MCF 10A (cell line): ENCODE measurements at regions not wholly inside any gene's neighbourhood (a gene's known extent, or its start where the extent isn't known, plus 50 kb on each side); places are given as distances from the start of the nearest gene placed in this dataset.

Experiments used
- BruUV-seq: library from RNA; stranded (reverse); fragments of 400-500 nt; replicated peaks from 2 replicates; lab custom pipeline; 2021; lab: Mats Ljungman, UMichigan
- CTCF ChIA-PET: fragments of 300-600 bp; sonication (Branson Sonifier 250); formaldehyde crosslinking; extraction: SDS; loops from one replicate; lab custom pipeline; 2021; ENCODE audit warnings: antibody characterized with exemption, inconsistent platforms; lab: Yijun Ruan, JAX
- POLR2A ChIA-PET: fragments of 300-600, 350-650 bp; sonication (Branson Sonifier 250); formaldehyde crosslinking; extraction: SDS; loops from one replicate; lab custom pipeline; 2020; ENCODE audit warnings: antibody characterized with exemption, inconsistent platforms; lab: Yijun Ruan, JAX
- DNase-seq: peaks from one replicate; pipeline ENCODE4 v3.0.0-alpha.2; 2018; ENCODE audit not compliant: unreplicated experiment
- H3K27ac Mint-ChIP-seq: one replicate; pipeline ENCODE4 v1.8.0; 2022; ENCODE audit warnings: mild to moderate bottlenecking, low read depth, mixed read lengths; ENCODE audit not compliant: unreplicated experiment
- H3K27me3 Mint-ChIP-seq: one replicate; pipeline ENCODE4 v1.8.0; 2022; ENCODE audit warnings: mixed read lengths; ENCODE audit not compliant: insufficient read depth, unreplicated experiment
- H3K36me3 Mint-ChIP-seq: one replicate; pipeline ENCODE4 v1.8.0; 2022; ENCODE audit warnings: mild to moderate bottlenecking, moderate library complexity, mixed read lengths; ENCODE audit not compliant: insufficient read depth, unreplicated experiment
- H3K4me1 Mint-ChIP-seq: one replicate; pipeline ENCODE4 v1.8.0; 2022; ENCODE audit warnings: mixed read lengths; ENCODE audit not compliant: insufficient read depth, unreplicated experiment
- H3K4me3 Mint-ChIP-seq: one replicate; pipeline ENCODE4 v1.8.0; 2022; ENCODE audit warnings: mild to moderate bottlenecking, moderate library complexity, mixed read lengths; ENCODE audit not compliant: unreplicated experiment
- H3K9me3 Mint-ChIP-seq: one replicate; pipeline ENCODE4 v1.8.0; 2022; ENCODE audit warnings: mixed read lengths; ENCODE audit not compliant: unreplicated experiment
- CTCF ChIP-seq: fragments of 200-600 bp; IDR thresholded peaks from one replicate; pipeline ENCODE4 v1.8.0; 2022; ENCODE audit warnings: antibody characterized with exemption, mild to moderate bottlenecking; ENCODE audit not compliant: unreplicated experiment
- intact Hi-C: fragments of 100-400 bp; cut with micrococcal nuclease; formaldehyde crosslinking; loops from 2 replicates; pipeline ENCODE4 v1.14.1; 2022

GRCh38 chr11:19506816-19507486 lies 205.7 kb upstream of the NAV2 start:
- CTCF ChIA-PET, result no interaction called here
- POLR2A ChIA-PET, result no interaction called here
- no peaks in the 10 kb centered on the region for H3K4me1 Mint-ChIP-seq
- peaks cover 91% of the 10 kb centered on the region for H3K27me3 Mint-ChIP-seq
- BruUV-seq, result no TSS peak
- intact Hi-C loops, result no loop called here
- no peaks in the 10 kb centered on the region for H3K36me3 Mint-ChIP-seq
- DNase-seq, result no peak
- H3K9me3 Mint-ChIP-seq, result no peaks in the 10 kb centered on the region
- H3K4me3 Mint-ChIP-seq, result no peak overlapping the region
- H3K27ac Mint-ChIP-seq, result no peak overlapping the region
- no peak for TF ChIP-seq CTCF

- POLR2A ChIA-PET, result no interaction called here
- intact Hi-C loops, result no loop called here
Measured at GRCh38 chr11:19502691-19503253, 209.9 kb upstream of the NAV2 start.

GRCh38 chr11:19501631-19502030 lies 211.0 kb upstream of the NAV2 start:
- TF ChIP-seq CTCF, result no peak
- H3K36me3 Mint-ChIP-seq, result no peaks in the 10 kb centered on the region
- no peak overlapping the region for H3K4me3 Mint-ChIP-seq
- ChIA-PET CTCF (no interaction called here), POLR2A (no interaction called here)
- DNase-seq, result no peak
- intact Hi-C loops, result no loop called here
- BruUV-seq, result no TSS peak
- no peaks in the 10 kb centered on the region for H3K4me1 Mint-ChIP-seq
- no peaks in the 10 kb centered on the region for H3K9me3 Mint-ChIP-seq
- no peak overlapping the region for H3K27ac Mint-ChIP-seq
- H3K27me3 Mint-ChIP-seq, result peaks cover 40% of the 10 kb centered on the region

More at GRCh38 chr11:19502691-19503253, 209.9 kb upstream of the NAV2 start:
- no peaks in the 10 kb centered on the region for H3K4me1 Mint-ChIP-seq
- CTCF ChIA-PET, result no interaction called here
- H3K36me3 Mint-ChIP-seq, result no peaks in the 10 kb centered on the region
- DNase-seq, result no peak
- TF ChIP-seq CTCF, result no peak
- H3K27ac Mint-ChIP-seq, result no peak overlapping the region
- peaks cover 50% of the 10 kb centered on the region for H3K27me3 Mint-ChIP-seq
- no peaks in the 10 kb centered on the region for H3K9me3 Mint-ChIP-seq
- no peak overlapping the region for H3K4me3 Mint-ChIP-seq
- no TSS peak for BruUV-seq

- Mint-ChIP-seq H3K4me1 (no peaks in the 10 kb centered on the region), H3K27ac (no peak overlapping the region), H3K9me3 (no peaks in the 10 kb centered on the region), H3K36me3 (no peaks in the 10 kb centered on the region), H3K4me3 (no peak overlapping the region), H3K27me3 (peaks cover 31% of the 10 kb centered on the region)
- DNase-seq, result no peak
- POLR2A ChIA-PET, result no interaction called here
- intact Hi-C loops, result no loop called here
- no TSS peak for BruUV-seq
- CTCF ChIA-PET, result interaction anchor here (0.5 kb wide), 1 partner anchor 36 kb away, joined by 3 read pairs; no protein-coding TSS in a partner anchor
- TF ChIP-seq CTCF, result no peak
Measured at GRCh38 chr11:19499999-19500398, 212.6 kb upstream of the NAV2 start.
